Parathyroid adenoma (tissue), 2 donors: ENCODE measurements at regions not wholly inside any gene's neighbourhood (a gene's known extent, or its start where the extent isn't known, plus 50 kb on each side); places are given as distances from the start of the nearest gene placed in this dataset.

Experiments
- H2AFZ ChIP-seq: fragments of 300-600 bp; sonication (generic); one replicate; pipeline ENCODE4 v1.7.0; 2017; ENCODE audit warnings: antibody characterized with exemption, mild to moderate bottlenecking
- H3K27ac ChIP-seq: fragments of 300-600 bp; sonication (generic); one replicate; pipeline ENCODE4 v1.7.0; 2017
- H3K27me3 ChIP-seq: fragments of 300-600 bp; sonication (generic); one replicate; pipeline ENCODE4 v1.7.0; 2017; ENCODE audit warnings: low read length; ENCODE audit not compliant: control insufficient read depth, insufficient read depth
- H3K36me3 ChIP-seq: fragments of 300-600 bp; sonication (generic); one replicate; pipeline ENCODE4 v1.7.0; 2017; ENCODE audit warnings: low read length; ENCODE audit not compliant: control insufficient read depth, insufficient read depth
- H3K4me1 ChIP-seq: fragments of 300-600 bp; sonication (generic); one replicate; pipeline ENCODE4 v1.7.0; 2017; ENCODE audit warnings: control low read depth
- H3K4me2 ChIP-seq: fragments of 300-600 bp; sonication (generic); one replicate; pipeline ENCODE4 v1.7.0; 2017; ENCODE audit warnings: low read length
- H3K4me3 ChIP-seq: fragments of 300-600 bp; sonication (generic); one replicate; pipeline ENCODE4 v1.7.0; 2017; ENCODE audit warnings: low read depth, low read length
- H3K79me2 ChIP-seq: fragments of 300-600 bp; sonication (generic); one replicate; pipeline ENCODE4 v1.7.0; 2017; ENCODE audit warnings: control low read depth
- H3K9ac ChIP-seq: fragments of 300-600 bp; sonication (generic); one replicate; pipeline ENCODE4 v1.7.0; 2017; ENCODE audit warnings: mild to moderate bottlenecking
- H3K9me3 ChIP-seq: fragments of 300-600 bp; sonication (generic); one replicate; pipeline ENCODE4 v1.7.0; 2017; ENCODE audit warnings: low read length; ENCODE audit not compliant: control insufficient read depth
- TF ChIP-seq, protein P1 (sequence below): fragments of 300-600 bp; sonication (generic); IDR thresholded peaks from one replicate; pipeline ENCODE4 v1.7.0; 2017; ENCODE audit warnings: antibody characterized with exemption, mild to moderate bottlenecking
- donor health status: primary hyperparathyroidism.

DNA sequence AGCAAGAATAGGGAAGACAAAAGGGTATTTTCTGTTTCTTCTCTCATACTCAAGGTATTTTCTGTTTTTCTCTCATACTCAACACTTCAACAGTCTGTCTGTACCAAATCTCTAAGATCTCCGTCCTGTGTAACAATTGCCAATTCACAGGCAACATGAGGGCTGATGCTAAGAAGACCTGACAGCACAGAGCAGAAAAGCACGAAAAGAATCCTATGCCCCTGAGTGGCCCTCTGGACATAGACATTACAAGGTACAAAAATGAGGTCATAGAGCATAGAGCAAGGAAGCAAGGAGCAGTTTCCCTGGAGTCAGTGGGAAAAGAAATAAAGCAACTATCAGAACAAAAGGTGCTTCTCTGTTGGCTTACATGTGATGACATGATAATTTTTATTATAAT, 1612.6 kb upstream of the CELF4 start:
- Histone ChIP-seq H3K9ac (no peak overlapping the region), H3K79me2 (no peaks in the 10 kb centered on the region), H3K27ac (no peak overlapping the region), H3K27me3 (no peaks in the 10 kb centered on the region), H3K4me1 (no peaks in the 10 kb centered on the region), H3K4me2 (no peak overlapping the region), H2AFZ (no peak overlapping the region), H3K9me3 (no peaks in the 10 kb centered on the region), H3K4me3 (no peak overlapping the region), H3K36me3 (no peaks in the 10 kb centered on the region)
- TF ChIP-seq, protein P1, sequence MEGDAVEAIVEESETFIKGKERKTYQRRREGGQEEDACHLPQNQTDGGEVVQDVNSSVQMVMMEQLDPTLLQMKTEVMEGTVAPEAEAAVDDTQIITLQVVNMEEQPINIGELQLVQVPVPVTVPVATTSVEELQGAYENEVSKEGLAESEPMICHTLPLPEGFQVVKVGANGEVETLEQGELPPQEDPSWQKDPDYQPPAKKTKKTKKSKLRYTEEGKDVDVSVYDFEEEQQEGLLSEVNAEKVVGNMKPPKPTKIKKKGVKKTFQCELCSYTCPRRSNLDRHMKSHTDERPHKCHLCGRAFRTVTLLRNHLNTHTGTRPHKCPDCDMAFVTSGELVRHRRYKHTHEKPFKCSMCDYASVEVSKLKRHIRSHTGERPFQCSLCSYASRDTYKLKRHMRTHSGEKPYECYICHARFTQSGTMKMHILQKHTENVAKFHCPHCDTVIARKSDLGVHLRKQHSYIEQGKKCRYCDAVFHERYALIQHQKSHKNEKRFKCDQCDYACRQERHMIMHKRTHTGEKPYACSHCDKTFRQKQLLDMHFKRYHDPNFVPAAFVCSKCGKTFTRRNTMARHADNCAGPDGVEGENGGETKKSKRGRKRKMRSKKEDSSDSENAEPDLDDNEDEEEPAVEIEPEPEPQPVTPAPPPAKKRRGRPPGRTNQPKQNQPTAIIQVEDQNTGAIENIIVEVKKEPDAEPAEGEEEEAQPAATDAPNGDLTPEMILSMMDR, result no peak

DNA sequence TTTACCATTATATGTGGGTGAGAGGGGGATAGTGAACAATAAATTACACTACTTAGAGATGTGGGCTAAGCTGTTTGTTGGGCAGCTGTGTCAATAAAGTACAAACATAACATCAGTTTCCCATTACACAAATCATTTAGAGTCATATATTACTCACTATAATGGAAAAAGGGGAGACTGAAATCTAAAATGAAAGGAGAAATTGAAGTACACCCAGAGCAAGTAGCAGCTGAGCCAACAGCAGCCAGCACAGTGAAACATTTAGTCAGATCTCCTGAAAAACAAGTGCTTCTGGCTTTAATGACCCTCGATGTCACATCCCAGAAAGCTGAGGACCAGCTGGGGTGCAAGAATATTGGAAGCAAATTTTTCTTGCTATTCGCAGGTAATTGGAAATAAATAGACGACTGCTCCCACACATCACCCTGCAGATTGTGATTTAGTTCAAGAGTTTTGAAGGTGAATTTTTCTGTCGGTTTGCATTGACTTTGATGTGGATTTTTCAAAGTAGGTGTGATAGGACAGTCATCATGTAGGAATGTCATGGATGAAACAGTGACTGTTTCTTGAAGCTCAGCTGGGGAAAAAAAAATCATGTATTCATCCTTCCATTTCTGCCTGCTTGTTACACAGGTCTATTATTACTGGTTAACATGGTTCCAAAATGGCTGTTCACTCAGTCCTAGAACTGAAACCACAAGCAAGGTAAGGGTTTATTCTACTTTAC, 1607.3 kb upstream of the CELF4 start:
- no peaks in the 10 kb centered on the region for H3K79me2 ChIP-seq
- no peaks in the 10 kb centered on the region for H3K36me3 ChIP-seq
- TF ChIP-seq, protein P1, result no peak
- H3K27ac ChIP-seq, result no peak overlapping the region
- H3K4me2 ChIP-seq, result no peak overlapping the region
- H3K27me3 ChIP-seq, result no peaks in the 10 kb centered on the region
- H2AFZ ChIP-seq, result no peak overlapping the region
- H3K4me1 ChIP-seq, result no peaks in the 10 kb centered on the region
- no peak overlapping the region for H3K4me3 ChIP-seq
- H3K9me3 ChIP-seq, result no peaks in the 10 kb centered on the region
- H3K9ac ChIP-seq, result no peak overlapping the region

DNA sequence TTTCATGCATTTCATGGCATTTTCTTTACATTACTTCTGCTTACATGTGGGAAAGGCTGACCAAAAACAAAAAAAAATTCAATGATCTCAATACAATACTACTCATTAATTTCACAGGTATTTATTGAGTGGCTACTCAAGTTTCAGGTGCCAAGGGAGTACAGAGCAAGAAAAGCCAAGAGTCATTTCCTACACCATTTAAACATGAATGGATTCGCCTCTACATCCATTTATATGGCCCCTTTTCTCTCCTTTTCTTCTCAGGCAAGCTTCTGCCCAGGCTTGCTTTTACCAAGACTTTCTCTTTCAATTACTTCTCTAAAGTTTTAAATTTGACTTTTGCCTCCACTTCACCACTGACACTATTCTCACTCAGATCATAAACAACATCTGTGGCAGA, 1603.1 kb upstream of the CELF4 start:
- no peaks in the 10 kb centered on the region for H3K9me3 ChIP-seq
- TF ChIP-seq, protein P1, result no peak
- no peak overlapping the region for H3K4me2 ChIP-seq
- H3K27ac ChIP-seq, result no peak overlapping the region
- no peaks in the 10 kb centered on the region for H3K27me3 ChIP-seq
- H3K4me3 ChIP-seq, result no peak overlapping the region
- no peak overlapping the region for H2AFZ ChIP-seq
- H3K36me3 ChIP-seq, result no peaks in the 10 kb centered on the region
- no peak overlapping the region for H3K9ac ChIP-seq
- H3K79me2 ChIP-seq, result no peaks in the 10 kb centered on the region
- no peaks in the 10 kb centered on the region for H3K4me1 ChIP-seq

DNA sequence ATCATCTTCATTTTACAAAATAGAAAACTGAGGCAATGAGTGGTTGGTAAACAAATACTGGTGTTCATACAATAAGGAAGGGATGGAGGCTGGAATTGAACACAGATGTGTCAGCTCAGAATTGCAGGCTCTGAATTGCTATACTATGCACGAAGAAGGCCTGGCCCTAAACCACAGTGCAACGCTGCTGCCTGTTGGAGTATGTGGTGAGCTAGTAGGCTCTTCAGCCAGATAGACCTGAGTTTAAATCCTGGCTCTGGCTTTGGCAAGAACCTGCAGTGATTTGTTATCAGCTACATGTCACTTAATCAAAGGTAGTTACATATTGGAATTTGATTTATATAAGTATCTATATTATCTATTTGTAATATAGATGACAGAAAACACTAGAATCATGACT, 1602.4 kb upstream of the CELF4 start:
- Histone ChIP-seq H3K9me3 (no peaks in the 10 kb centered on the region), H3K9ac (no peak overlapping the region)

More for the DNA sequence above, 1602.4 kb upstream of the CELF4 start:
- H3K36me3 ChIP-seq, result no peaks in the 10 kb centered on the region
- no peaks in the 10 kb centered on the region for H3K4me1 ChIP-seq
- no peaks in the 10 kb centered on the region for H3K27me3 ChIP-seq
- no peaks in the 10 kb centered on the region for H3K79me2 ChIP-seq
- no peak overlapping the region for H2AFZ ChIP-seq
- TF ChIP-seq, protein P1, result no peak
- H3K4me2 ChIP-seq, result no peak overlapping the region
- H3K27ac ChIP-seq, result no peak overlapping the region
- no peak overlapping the region for H3K4me3 ChIP-seq
